Fibroblast of lung (primary cell): ENCODE measurements at regions not wholly inside any gene's neighbourhood (a gene's known extent, or its start where the extent isn't known, plus 50 kb on each side); places are given as distances from the start of the nearest gene placed in this dataset.
A peak's percentile ranks its signal among the peaks of the same experiment; 100 is the strongest.

Experiments
- DNase-seq, 2 donors: peaks; one replicate each; pipeline versions ENCODE4 v3.0.0 to v3.0.0-alpha.2; 2010; ENCODE audit warnings: low read depth in 2 of 2
- H2AFZ ChIP-seq: 2 replicates; pipeline ENCODE4 v1.5.1; 2012; ENCODE audit warnings: low read length, control low read depth, inconsistent platforms
- H3K27ac ChIP-seq: 2 replicates; pipeline ENCODE4 v1.5.1; 2011; ENCODE audit warnings: low read length, control low read depth; ENCODE audit not compliant: insufficient read depth
- H3K27me3 ChIP-seq: 2 replicates; pipeline ENCODE4 v1.5.1; 2011; ENCODE audit warnings: mild to moderate bottlenecking, low read length; ENCODE audit not compliant: control insufficient read depth, insufficient read depth
- H3K36me3 ChIP-seq: 2 replicates; pipeline ENCODE4 v1.5.1; 2011; ENCODE audit warnings: low read length; ENCODE audit not compliant: control insufficient read depth, insufficient read depth
- H3K4me1 ChIP-seq: 2 replicates; pipeline ENCODE4 v1.5.1; 2011; ENCODE audit warnings: low read length; ENCODE audit not compliant: control insufficient read depth, insufficient read depth; ENCODE audit errors: extremely low read depth
- H3K4me2 ChIP-seq: 2 replicates; pipeline ENCODE4 v1.5.1; 2011; ENCODE audit warnings: low read length, control low read depth; ENCODE audit not compliant: insufficient read depth; ENCODE audit errors: extremely low read depth
- H3K4me3 ChIP-seq, 4 experiments: fragments of 200-600 bp in 1 of 4; sonication (generic) in 1 of 4; replicated peaks in 1 of 4; 2 replicates each; pipeline ENCODE4 v1.5.1; 2011 to 2016; ENCODE audit warnings: low read length in 4 of 4, low read depth in 3 of 4, mild to moderate bottlenecking in 3 of 4, control low read depth in 2 of 4, inconsistent platforms in 1 of 4, mixed read lengths in 1 of 4; ENCODE audit not compliant: insufficient read depth in 1 of 4; ENCODE audit errors: control extremely low read depth in 1 of 4
- H3K79me2 ChIP-seq: 2 replicates; pipeline ENCODE4 v1.5.1; 2012; ENCODE audit warnings: mild to moderate bottlenecking, low read length, inconsistent platforms; ENCODE audit not compliant: control insufficient read depth, insufficient read depth
- H3K9ac ChIP-seq: 2 replicates; pipeline ENCODE4 v1.5.1; 2011; ENCODE audit warnings: mild to moderate bottlenecking, low read length, control low read depth; ENCODE audit not compliant: insufficient read depth
- H3K9me3 ChIP-seq: 2 replicates; pipeline ENCODE4 v1.5.1; 2012; ENCODE audit warnings: low read depth, low read length; ENCODE audit not compliant: control insufficient read depth, insufficient read depth
- H4K20me1 ChIP-seq: 2 replicates; pipeline ENCODE4 v1.5.1; 2011; ENCODE audit warnings: low read length; ENCODE audit not compliant: control insufficient read depth, insufficient read depth; ENCODE audit errors: extremely low read depth
- EZH2 ChIP-seq: IDR thresholded peaks from 2 replicates; pipeline ENCODE4 v1.5.1; 2012; ENCODE audit warnings: low read length, control low read depth, mild to moderate bottlenecking; ENCODE audit errors: missing control alignments
- TF ChIP-seq, protein P1 (sequence below), 2 donors: IDR thresholded peaks in 1 of 2; conservative IDR thresholded peaks in 1 of 2; 1 replicate in 1 of 2; 2 replicates in 1 of 2; pipeline ENCODE4 v1.5.1; 2011 to 2012; ENCODE audit warnings: low read length in 2 of 2, control low read depth in 1 of 2, inconsistent platforms in 1 of 2, low read depth in 1 of 2, mild to moderate bottlenecking in 1 of 2

DNA sequence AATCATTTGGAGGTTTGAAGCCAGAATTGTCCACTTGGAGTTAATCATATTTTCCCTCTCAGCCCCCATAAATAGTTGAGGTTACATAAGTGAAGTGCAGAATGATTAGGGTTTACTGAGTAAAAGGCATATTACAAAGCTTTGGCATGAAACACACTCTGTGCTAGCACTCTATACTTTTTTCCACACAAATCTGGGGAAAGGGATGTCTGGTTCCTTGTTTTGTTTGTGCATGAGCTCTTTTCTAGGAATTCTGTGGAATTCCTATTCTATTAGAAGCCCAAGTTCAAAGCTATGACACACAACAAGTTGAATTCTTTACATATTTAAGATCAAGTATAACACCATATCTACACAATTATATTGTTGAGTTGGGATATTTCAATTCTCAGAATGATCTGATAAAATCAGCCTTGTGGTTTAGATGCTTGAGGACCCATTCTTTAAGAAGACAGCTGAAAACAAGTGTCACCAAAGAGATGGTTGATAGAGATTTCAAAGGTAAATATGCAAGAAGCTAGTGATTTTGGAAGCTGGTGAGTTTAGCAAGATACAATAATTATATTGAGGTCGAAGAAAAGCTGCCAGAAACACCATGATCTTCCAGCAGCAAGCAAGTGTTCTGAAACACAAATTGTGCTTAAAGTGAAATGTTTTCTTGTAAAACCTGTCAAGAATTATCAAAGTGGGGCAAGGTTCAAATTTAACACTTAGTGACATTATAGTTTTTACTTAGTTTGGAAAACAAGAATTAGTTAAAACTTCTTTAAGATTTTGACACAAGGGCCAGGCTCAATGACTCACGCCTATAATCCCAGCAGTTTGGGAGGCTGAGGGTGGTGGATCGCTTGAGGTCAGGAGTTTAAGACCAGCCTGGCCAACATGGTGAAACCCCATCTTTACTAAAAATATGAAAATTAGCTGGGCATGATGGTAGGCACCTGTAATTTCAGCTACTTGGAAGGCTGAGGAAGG lies 122.6 kb downstream of the INHBA start:
- H3K27me3 ChIP-seq, result no peaks in the 10 kb centered on the region
- DNase-seq, result peak; percentile 27 to 99
- peaks cover 2% of the 10 kb centered on the region for H3K4me1 ChIP-seq
- H3K9ac ChIP-seq, result no peak overlapping the region
- peak overlapping the region; percentile 17 for H3K27ac ChIP-seq
- no peaks in the 10 kb centered on the region for H3K36me3 ChIP-seq
- no peak overlapping the region for H3K4me2 ChIP-seq
- H3K9me3 ChIP-seq, result no peaks in the 10 kb centered on the region
- H3K79me2 ChIP-seq, result no peaks in the 10 kb centered on the region
- H3K4me3 ChIP-seq, result no peak overlapping the region
- no peak overlapping the region for H2AFZ ChIP-seq
- H4K20me1 ChIP-seq, result no peaks in the 10 kb centered on the region
- TF ChIP-seq EZH2, result no peak

DNA sequence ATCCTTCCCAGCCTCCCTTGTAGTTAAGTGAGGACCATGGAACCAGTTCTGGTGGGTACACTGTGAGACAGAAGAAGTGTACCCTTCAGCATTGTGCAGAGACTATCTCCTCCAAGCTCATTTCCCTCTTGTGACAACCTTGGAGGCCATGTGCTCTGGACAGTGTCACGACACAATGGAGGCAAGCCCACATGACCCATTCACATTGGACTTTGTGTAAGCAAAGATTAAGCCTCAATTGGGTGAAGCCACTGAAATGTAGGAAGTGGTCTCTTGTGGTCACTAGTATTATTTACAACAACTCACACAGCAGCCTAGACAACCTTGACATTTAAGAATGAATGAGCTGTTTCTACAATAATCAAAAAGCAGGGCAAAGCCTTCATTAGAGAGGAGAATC lies 124.2 kb downstream of the INHBA start:
- Histone ChIP-seq H3K4me3 (no peak overlapping the region), H3K79me2 (no peaks in the 10 kb centered on the region), H3K36me3 (no peaks in the 10 kb centered on the region), H3K27ac (no peak overlapping the region), H2AFZ (no peak overlapping the region), H3K4me1 (peaks cover 2% of the 10 kb centered on the region), H3K9ac (no peak overlapping the region), H3K27me3 (no peaks in the 10 kb centered on the region), H3K9me3 (no peaks in the 10 kb centered on the region), H3K4me2 (no peak overlapping the region), H4K20me1 (no peaks in the 10 kb centered on the region)
- TF ChIP-seq EZH2, result no peak
- TF ChIP-seq, protein P1, sequence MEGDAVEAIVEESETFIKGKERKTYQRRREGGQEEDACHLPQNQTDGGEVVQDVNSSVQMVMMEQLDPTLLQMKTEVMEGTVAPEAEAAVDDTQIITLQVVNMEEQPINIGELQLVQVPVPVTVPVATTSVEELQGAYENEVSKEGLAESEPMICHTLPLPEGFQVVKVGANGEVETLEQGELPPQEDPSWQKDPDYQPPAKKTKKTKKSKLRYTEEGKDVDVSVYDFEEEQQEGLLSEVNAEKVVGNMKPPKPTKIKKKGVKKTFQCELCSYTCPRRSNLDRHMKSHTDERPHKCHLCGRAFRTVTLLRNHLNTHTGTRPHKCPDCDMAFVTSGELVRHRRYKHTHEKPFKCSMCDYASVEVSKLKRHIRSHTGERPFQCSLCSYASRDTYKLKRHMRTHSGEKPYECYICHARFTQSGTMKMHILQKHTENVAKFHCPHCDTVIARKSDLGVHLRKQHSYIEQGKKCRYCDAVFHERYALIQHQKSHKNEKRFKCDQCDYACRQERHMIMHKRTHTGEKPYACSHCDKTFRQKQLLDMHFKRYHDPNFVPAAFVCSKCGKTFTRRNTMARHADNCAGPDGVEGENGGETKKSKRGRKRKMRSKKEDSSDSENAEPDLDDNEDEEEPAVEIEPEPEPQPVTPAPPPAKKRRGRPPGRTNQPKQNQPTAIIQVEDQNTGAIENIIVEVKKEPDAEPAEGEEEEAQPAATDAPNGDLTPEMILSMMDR (conservative IDR thresholded peaks at IDR 0.05 in 1 of 2, IDR thresholded peaks at IDR 0.05 in 1 of 2; ENCODE audit: low read depth in 1 of 2, low read length in 2 of 2), result no peak
- peak in 1 of 2 donors; percentile 34 for DNase-seq

- Histone ChIP-seq H3K79me2 (no peaks in the 10 kb centered on the region), H3K36me3 (no peaks in the 10 kb centered on the region), H3K4me1 (peaks cover 3% of the 10 kb centered on the region), H3K4me2 (no peak overlapping the region), H2AFZ (no peak overlapping the region), H3K27ac (no peak overlapping the region), H4K20me1 (no peaks in the 10 kb centered on the region), H3K9me3 (no peaks in the 10 kb centered on the region), H3K9ac (no peak overlapping the region), H3K27me3 (no peaks in the 10 kb centered on the region), H3K4me3 (no peak overlapping the region)
- DNase-seq, result no peak
- TF ChIP-seq, protein P1 (conservative IDR thresholded peaks at IDR 0.05 in 1 of 2, IDR thresholded peaks at IDR 0.05 in 1 of 2; ENCODE audit: low read depth in 1 of 2, low read length in 2 of 2), result no peak
These were observed 126.7 kb downstream of the INHBA start for GRCh38 chr7:41576166-41576565.
